HepG2 (cell line): ENCODE measurements at regions not wholly inside any gene's neighbourhood (a gene's known extent, or its start where the extent isn't known, plus 50 kb on each side); places are given as distances from the start of the nearest gene placed in this dataset.

Source experiments
- ATAC-seq: fragments of 200-7000 bp; cut with Tn5 transposase; 3 replicates; pipeline ENCODE4 v1.9.1; 2020; ENCODE audit warnings: mild to moderate bottlenecking, moderate library complexity
- BruUV-seq: library from RNA; stranded (reverse); fragments of 400-500 nt; replicated peaks from 2 replicates; lab custom pipeline; 2021; lab: Mats Ljungman, UMichigan
- CTCF ChIA-PET: fragments of 300-600 bp; formaldehyde crosslinking; extraction: SDS; loops from one replicate; lab custom pipeline; 2021; ENCODE audit warnings: low total read pairs, inconsistent platforms, low intra/inter-chr PET ratio; lab: Yijun Ruan, JAX
- POLR2A ChIA-PET: fragments of 350-600 bp; sonication (Branson Sonifier 250); formaldehyde crosslinking; loops from one replicate; lab custom pipeline; 2020; ENCODE audit warnings: antibody characterized with exemption, inconsistent platforms; lab: Yijun Ruan, JAX
- DNase-seq: peaks from one replicate; pipeline ENCODE4 v3.0.0-alpha.2; 2015; ENCODE audit warnings: low spot score
- FAIRE-seq: peaks from 3 replicates; lab custom pipeline; 2011; peaks lifted over from hg19 to GRCh38; lab: Jason Lieb, UNC
- H2AFZ ChIP-seq: one replicate; pipeline ENCODE4 v1.6.1; 2011; ENCODE audit warnings: low read length, inconsistent platforms
- H3K27ac ChIP-seq: fragments of 300-600 bp; 3 replicates; pipeline ENCODE4 v1.8.0; 2011; ENCODE audit warnings: mixed run types, mild to moderate bottlenecking, mixed read lengths, low read length, inconsistent platforms; ENCODE audit not compliant: insufficient read depth; ENCODE audit errors: extremely low read length
- H3K27me3 ChIP-seq, 2 experiments: fragments of 200-600 bp in 1 of 2; 2 replicates in 1 of 2; 3 replicates in 1 of 2; pipeline versions ENCODE4 v1.6.0 to v1.8.0; 2011; ENCODE audit warnings: low read length in 2 of 2, mild to moderate bottlenecking in 2 of 2, moderate library complexity in 2 of 2, inconsistent platforms in 1 of 2; ENCODE audit not compliant: insufficient read depth in 2 of 2, control insufficient read depth in 1 of 2
- H3K36me3 ChIP-seq, 2 experiments: fragments of 200-600 bp in 1 of 2; replicated peaks in 1 of 2; 2 replicates in 1 of 2; 3 replicates in 1 of 2; pipeline versions ENCODE4 v1.5.1 to v1.8.0; 2011; ENCODE audit warnings: low read length in 2 of 2, inconsistent platforms in 1 of 2; ENCODE audit not compliant: insufficient read depth in 2 of 2, control insufficient read depth in 1 of 2
- H3K4me1 ChIP-seq: 2 replicates; pipeline ENCODE4 v1.5.1; 2012; ENCODE audit warnings: low read length, inconsistent platforms; ENCODE audit not compliant: insufficient read depth
- H3K4me2 ChIP-seq: 2 replicates; pipeline ENCODE4 v1.6.0; 2011; ENCODE audit warnings: low read depth, low read length, inconsistent platforms
- H3K4me3 ChIP-seq, 3 experiments: fragments of 200-600 bp in 1 of 3; sonication (generic), shearing (Covaris generic) in 1 of 3; replicated peaks in 1 of 3; 2 replicates each; pipeline ENCODE4 v1.5.1; 2011 to 2016; ENCODE audit warnings: low read length in 3 of 3, inconsistent platforms in 2 of 3, low read depth in 2 of 3, mild to moderate bottlenecking in 2 of 3, control low read depth in 1 of 3, mixed read lengths in 1 of 3; ENCODE audit not compliant: insufficient read depth in 1 of 3
- H3K79me2 ChIP-seq: one replicate; pipeline ENCODE4 v1.6.1; 2011; ENCODE audit warnings: low read length, inconsistent platforms; ENCODE audit not compliant: insufficient read depth
- H3K9ac ChIP-seq: 2 replicates; pipeline ENCODE4 v1.6.0; 2011; ENCODE audit warnings: mild to moderate bottlenecking, low read depth, low read length, inconsistent platforms; ENCODE audit not compliant: insufficient read depth
- H3K9me3 ChIP-seq: 2 replicates; pipeline ENCODE4 v1.5.1; 2012; ENCODE audit warnings: mild to moderate bottlenecking, low read length
- H4K20me1 ChIP-seq: 2 replicates; pipeline ENCODE4 v1.6.0; 2011; ENCODE audit warnings: inconsistent platforms, mild to moderate bottlenecking, low read length, moderate library complexity; ENCODE audit not compliant: insufficient read depth
- ATAD3A ChIP-seq: sonication (generic); formaldehyde crosslinking; IDR thresholded peaks from 2 replicates; pipeline ENCODE4 v1.4.0; 2020; ENCODE audit warnings: missing genetic modification reagents
- FOXK1 ChIP-seq: sonication (generic); formaldehyde crosslinking; IDR thresholded peaks from 2 replicates; pipeline ENCODE4 v1.4.0; 2020; ENCODE audit warnings: low read depth, missing genetic modification reagents, borderline replicate concordance
- HMG20B ChIP-seq: conservative IDR thresholded peaks from 2 replicates; pipeline ENCODE4 v1.6.1; 2016; ENCODE audit warnings: missing genetic modification reagents, missing compliant biosample characterization
- HNRNPK ChIP-seq: fragments of 200-400 bp; formaldehyde crosslinking; IDR thresholded peaks from 2 replicates; pipeline ENCODE4 v1.6.1; 2018; ENCODE audit warnings: low read length, low read depth, moderate library complexity, mild to moderate bottlenecking; ENCODE audit not compliant: poor library complexity, severe bottlenecking
- KLF11 ChIP-seq: IDR thresholded peaks from 2 replicates; pipeline ENCODE4 v1.6.1; 2016; ENCODE audit warnings: missing compliant biosample characterization
- PCBP1 ChIP-seq: fragments of 200-400 bp; formaldehyde crosslinking; IDR thresholded peaks from 2 replicates; pipeline ENCODE4 v1.6.1; 2017; ENCODE audit warnings: mild to moderate bottlenecking, low read depth, low read length, borderline replicate concordance
- ZNF430 ChIP-seq: sonication (generic); formaldehyde crosslinking; IDR thresholded peaks from 2 replicates; pipeline ENCODE4 v1.9.0; 2021; ENCODE audit warnings: mild to moderate bottlenecking, missing genetic modification reagents
- WGBS: methylation state at CpG from one replicate; pipeline ENCODE4 v1.1.6; 2017; ENCODE audit warnings: low lambda C conversion rate; 5-methylcytosine and 5-hydroxymethylcytosine counted together
- in situ Hi-C: cut with HindIII; loops from 2 replicates; pipeline ENCODE4 v1.10.0; 2017; ENCODE audit warnings: low pct_unique_long_range_greater_than_20kb; ENCODE audit not compliant: extremely low pct_ligation_motif_present
- intact Hi-C: fragments of 100-400 bp; cut with micrococcal nuclease; formaldehyde crosslinking; loops from one replicate; pipeline ENCODE4 v1.10.0; 2022; ENCODE audit not compliant: unreplicated experiment
- TF ChIP-seq, protein P1 (sequence below): sonication (generic); formaldehyde crosslinking; IDR thresholded peaks from 2 replicates; pipeline ENCODE4 v1.5.1; 2020; ENCODE audit warnings: missing genetic modification reagents, mild to moderate bottlenecking, borderline replicate concordance
- TF ChIP-seq, protein P2 (sequence below): sonication (generic); formaldehyde crosslinking; IDR thresholded peaks from 2 replicates; pipeline ENCODE4 v1.8.0; 2022; ENCODE audit warnings: missing genetic modification reagents, mild to moderate bottlenecking, inconsistent platforms, borderline replicate concordance
- TF ChIP-seq, protein P3 (sequence below): sonication (generic); formaldehyde crosslinking; IDR thresholded peaks from 2 replicates; pipeline ENCODE4 v1.4.0; 2020; ENCODE audit warnings: low read depth, missing genetic modification reagents

DNA sequence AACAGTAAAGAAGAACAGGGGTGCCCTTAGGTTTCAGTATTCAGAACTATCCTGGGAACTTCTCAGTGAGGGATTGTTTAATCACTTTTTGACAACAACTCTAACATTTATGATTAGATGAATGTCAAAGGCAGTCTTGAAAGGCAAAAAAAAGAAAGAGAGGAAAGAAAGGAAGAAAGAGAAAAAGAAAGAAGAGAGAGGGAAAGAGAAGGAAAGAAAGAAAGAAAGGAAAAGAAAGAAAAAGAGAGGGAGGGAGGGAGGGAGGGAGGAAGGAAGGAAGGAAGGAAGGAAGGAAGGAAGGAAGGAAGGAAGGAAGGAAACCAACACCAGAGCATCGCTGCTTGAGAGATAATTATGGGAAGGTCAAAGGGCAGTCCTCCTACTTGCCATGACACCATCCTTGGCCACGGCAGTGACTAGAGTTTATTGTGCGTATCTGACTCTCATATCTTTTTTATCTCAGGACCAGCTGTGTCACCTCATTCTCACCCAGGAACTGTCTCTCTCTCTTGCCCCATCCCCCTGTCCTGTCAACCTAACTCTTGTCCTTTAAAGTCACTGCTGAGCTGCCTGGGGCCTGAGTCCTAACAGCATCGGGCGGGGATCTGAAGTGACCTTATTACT, 96.8 kb upstream of the ATXN1 start:
- Histone ChIP-seq H3K9ac (no peak overlapping the region), H3K27me3 (no peaks in the 10 kb centered on the region; a peak in 1 of 5 replicates), H3K4me3 (no peak overlapping the region), H3K4me1 (no peaks in the 10 kb centered on the region), H4K20me1 (no peaks in the 10 kb centered on the region), H3K79me2 (no peaks in the 10 kb centered on the region), H3K36me3 (no peaks in the 10 kb centered on the region), H2AFZ (no peak overlapping the region)
- 36% methylated on average over 5 of the region's 5 CpGs for WGBS
- intact Hi-C loops (no loop called here), in situ Hi-C loops (no loop called here)
- ATAC-seq: no peak
- no peak for DNase-seq
- no TSS peak for BruUV-seq
- POLR2A ChIA-PET: no interaction called here
- TF ChIP-seq FOXK1 (CRISPR knock-in tag) (no peak), ATAD3A (CRISPR knock-in tag) (no peak), ZNF430 (CRISPR knock-in tag) (no peak), PCBP1 (0 out of 2 replicates have a peak, but pooled peaks have one; percentile 26), HNRNPK (peak; percentile 30)
- TF ChIP-seq, protein P1, sequence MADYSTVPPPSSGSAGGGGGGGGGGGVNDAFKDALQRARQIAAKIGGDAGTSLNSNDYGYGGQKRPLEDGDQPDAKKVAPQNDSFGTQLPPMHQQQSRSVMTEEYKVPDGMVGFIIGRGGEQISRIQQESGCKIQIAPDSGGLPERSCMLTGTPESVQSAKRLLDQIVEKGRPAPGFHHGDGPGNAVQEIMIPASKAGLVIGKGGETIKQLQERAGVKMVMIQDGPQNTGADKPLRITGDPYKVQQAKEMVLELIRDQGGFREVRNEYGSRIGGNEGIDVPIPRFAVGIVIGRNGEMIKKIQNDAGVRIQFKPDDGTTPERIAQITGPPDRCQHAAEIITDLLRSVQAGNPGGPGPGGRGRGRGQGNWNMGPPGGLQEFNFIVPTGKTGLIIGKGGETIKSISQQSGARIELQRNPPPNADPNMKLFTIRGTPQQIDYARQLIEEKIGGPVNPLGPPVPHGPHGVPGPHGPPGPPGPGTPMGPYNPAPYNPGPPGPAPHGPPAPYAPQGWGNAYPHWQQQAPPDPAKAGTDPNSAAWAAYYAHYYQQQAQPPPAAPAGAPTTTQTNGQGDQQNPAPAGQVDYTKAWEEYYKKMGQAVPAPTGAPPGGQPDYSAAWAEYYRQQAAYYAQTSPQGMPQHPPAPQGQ (CRISPR knock-in tag): no peak
- TF ChIP-seq, all 625 proteins: peak for 2
- H3K9me3 ChIP-seq: no peaks in the 10 kb centered on the region
- H3K4me2 ChIP-seq: no peak overlapping the region
- no peak for FAIRE-seq
- no peak overlapping the region for H3K27ac ChIP-seq
- CTCF ChIA-PET: no interaction called here

DNA sequence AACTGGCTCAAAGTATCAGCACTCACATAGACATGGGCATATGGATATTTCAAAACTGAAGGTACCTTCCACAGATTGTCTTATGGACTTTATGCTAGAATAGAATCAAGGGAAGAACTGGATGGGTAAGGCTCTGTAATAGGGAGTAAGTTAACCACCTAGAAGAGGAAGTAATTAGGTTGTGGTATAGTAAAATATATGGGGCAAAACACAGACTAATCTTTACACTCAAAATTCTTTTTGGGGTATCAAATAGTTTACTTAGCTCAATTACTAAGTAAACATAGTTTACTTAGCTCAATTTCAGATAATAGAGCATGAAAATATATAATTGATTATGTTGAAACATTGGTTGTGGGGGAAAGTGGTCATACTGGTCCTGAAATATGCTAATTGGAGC, 94.2 kb upstream of the ATXN1 start:
- no TSS peak for BruUV-seq
- ChIA-PET CTCF (no interaction called here), POLR2A (no interaction called here)
- Histone ChIP-seq H3K9ac (no peak overlapping the region), H3K79me2 (no peaks in the 10 kb centered on the region), H3K9me3 (no peaks in the 10 kb centered on the region), H3K4me1 (no peaks in the 10 kb centered on the region), H3K4me3 (no peak overlapping the region), H3K4me2 (no peak overlapping the region), H2AFZ (no peak overlapping the region), H3K36me3 (no peaks in the 10 kb centered on the region), H3K27ac (no peak overlapping the region), H4K20me1 (no peaks in the 10 kb centered on the region), H3K27me3 (no peaks in the 10 kb centered on the region; a peak in 1 of 5 replicates)
- no peak for DNase-seq
- no peak for ATAC-seq
- in situ Hi-C loops: no loop called here
- no peak for FAIRE-seq
- intact Hi-C loops: no loop called here
- TF ChIP-seq KLF11 (CRISPR knock-in tag) (no peak), HMG20B (CRISPR knock-in tag) (no peak)
- TF ChIP-seq, protein P2, sequence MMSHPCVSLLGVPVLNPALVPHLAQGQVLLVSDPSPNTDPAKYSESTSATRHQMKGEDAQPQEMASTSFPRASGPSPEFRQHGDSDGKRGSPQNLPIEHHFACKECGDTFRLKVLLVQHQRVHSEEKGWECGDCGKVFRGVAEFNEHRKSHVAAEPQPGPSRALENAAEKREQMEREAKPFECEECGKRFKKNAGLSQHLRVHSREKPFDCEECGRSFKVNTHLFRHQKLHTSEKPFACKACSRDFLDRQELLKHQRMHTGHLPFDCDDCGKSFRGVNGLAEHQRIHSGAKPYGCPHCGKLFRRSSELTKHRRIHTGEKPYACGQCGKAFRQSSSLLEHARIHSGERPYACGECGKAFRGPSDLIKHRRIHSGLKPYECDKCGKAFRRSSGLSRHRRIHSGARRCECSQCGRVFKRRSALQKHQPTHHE: no peak
- TF ChIP-seq, protein P3, sequence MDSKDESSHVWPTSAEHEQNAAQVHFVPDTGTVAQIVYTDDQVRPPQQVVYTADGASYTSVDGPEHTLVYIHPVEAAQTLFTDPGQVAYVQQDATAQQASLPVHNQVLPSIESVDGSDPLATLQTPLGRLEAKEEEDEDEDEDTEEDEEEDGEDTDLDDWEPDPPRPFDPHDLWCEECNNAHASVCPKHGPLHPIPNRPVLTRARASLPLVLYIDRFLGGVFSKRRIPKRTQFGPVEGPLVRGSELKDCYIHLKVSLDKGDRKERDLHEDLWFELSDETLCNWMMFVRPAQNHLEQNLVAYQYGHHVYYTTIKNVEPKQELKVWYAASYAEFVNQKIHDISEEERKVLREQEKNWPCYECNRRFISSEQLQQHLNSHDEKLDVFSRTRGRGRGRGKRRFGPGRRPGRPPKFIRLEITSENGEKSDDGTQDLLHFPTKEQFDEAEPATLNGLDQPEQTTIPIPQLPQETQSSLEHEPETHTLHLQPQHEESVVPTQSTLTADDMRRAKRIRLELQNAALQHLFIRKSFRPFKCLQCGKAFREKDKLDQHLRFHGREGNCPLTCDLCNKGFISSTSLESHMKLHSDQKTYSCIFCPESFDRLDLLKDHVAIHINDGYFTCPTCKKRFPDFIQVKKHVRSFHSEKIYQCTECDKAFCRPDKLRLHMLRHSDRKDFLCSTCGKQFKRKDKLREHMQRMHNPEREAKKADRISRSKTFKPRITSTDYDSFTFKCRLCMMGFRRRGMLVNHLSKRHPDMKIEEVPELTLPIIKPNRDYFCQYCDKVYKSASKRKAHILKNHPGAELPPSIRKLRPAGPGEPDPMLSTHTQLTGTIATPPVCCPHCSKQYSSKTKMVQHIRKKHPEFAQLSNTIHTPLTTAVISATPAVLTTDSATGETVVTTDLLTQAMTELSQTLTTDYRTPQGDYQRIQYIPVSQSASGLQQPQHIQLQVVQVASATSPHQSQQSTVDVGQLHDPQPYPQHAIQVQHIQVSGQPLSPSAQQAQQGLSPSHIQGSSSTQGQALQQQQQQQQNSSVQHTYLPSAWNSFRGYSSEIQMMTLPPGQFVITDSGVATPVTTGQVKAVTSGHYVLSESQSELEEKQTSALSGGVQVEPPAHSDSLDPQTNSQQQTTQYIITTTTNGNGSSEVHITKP (CRISPR knock-in tag): no peak
